ENCODE measurements at regions not wholly inside any gene's neighbourhood (a gene's known extent, or its start where the extent isn't known, plus 50 kb on each side); places are given as distances from the start of the nearest gene placed in this dataset.

DNA sequence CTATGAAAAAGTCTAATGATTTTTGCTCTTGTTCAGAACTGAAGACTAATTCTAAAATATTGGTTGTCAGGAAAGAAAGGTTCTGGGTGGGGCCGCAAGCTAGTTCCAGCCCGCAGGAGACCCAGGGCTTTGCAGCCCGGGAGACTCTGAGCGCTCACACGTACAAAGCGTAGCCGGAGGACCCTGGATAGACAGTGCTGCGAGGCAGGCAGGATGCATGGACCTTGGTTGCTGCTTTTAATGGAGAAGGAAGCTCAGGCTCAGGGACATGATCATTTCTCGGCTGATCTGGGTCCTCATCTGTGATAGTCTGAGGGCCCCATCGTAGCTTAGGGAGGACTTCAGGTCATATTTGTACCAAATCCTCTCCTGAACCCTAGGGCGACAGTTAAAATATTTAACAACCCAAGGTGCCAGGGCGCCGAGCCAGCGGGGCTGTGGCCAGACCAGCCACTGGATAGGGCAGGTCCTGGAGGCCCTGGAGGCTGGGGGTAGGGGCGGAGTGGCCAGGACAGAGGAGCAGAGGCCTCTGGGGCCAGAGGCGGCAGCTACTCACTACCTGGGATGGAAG, 70.1 kb upstream of the UNC5A start:
- TF ChIP-seq, protein P1, sequence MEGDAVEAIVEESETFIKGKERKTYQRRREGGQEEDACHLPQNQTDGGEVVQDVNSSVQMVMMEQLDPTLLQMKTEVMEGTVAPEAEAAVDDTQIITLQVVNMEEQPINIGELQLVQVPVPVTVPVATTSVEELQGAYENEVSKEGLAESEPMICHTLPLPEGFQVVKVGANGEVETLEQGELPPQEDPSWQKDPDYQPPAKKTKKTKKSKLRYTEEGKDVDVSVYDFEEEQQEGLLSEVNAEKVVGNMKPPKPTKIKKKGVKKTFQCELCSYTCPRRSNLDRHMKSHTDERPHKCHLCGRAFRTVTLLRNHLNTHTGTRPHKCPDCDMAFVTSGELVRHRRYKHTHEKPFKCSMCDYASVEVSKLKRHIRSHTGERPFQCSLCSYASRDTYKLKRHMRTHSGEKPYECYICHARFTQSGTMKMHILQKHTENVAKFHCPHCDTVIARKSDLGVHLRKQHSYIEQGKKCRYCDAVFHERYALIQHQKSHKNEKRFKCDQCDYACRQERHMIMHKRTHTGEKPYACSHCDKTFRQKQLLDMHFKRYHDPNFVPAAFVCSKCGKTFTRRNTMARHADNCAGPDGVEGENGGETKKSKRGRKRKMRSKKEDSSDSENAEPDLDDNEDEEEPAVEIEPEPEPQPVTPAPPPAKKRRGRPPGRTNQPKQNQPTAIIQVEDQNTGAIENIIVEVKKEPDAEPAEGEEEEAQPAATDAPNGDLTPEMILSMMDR (IDR thresholded peaks at IDR 0.05) = no peak
- no peak for TF ChIP-seq POLR2A (IDR thresholded peaks at IDR 0.05)

All from Peyer's patch (tissue), 4 donors.